ENCODE measurements at regions not wholly inside any gene's neighbourhood (a gene's known extent, or its start where the extent isn't known, plus 50 kb on each side); places are given as distances from the start of the nearest gene placed in this dataset.
A peak's percentile ranks its signal among the peaks of the same experiment; 100 is the strongest.

GRCh38 chr5:164652276-164652660, 1146.8 kb downstream of the MAT2B start:
- intact Hi-C loops (cut with micrococcal nuclease): no loop called here
- H3K9ac ChIP-seq (ENCODE audit: insufficient read depth, low read length, poor library complexity, severe bottlenecking): no peak overlapping the region
- H3K4me2 ChIP-seq (replicated peaks; ENCODE audit: extremely low read depth, low read length, poor library complexity, severe bottlenecking): peak overlapping the region; percentile 65
- Mint-ChIP-seq H3K27me3 (ENCODE audit: low read depth in 3 of 3) (peaks cover 0 to 2% (median 0%) of the 10 kb centered on the region in 3 donors), H3K9me3 (peaks cover 0 to 11% (median 6%) of the 10 kb centered on the region in 7 donors), H3K27ac (peak overlapping the region; percentile 79 to 97 (median 92)), H3K36me3 (peaks cover 0 to 3% of the 10 kb centered on the region in 2 donors), H3K4me3 (peak overlapping the region; percentile 68 to 90), H3K4me1 (peaks cover 41% of the 10 kb centered on the region)
- peak; percentile 15 to 37 (median 34) for DNase-seq
- no peaks in the 10 kb centered on the region for H3K27me3 ChIP-seq (ENCODE audit: control insufficient read depth in 2 of 2, insufficient read depth in 2 of 2, low read length in 2 of 2)
- peak overlapping the region; percentile 25 to 66 (median 56) for H3K4me3 ChIP-seq (replicated peaks in 1 of 3; ENCODE audit: low read depth in 2 of 3, low read length in 3 of 3)
- H3K9me3 ChIP-seq (replicated peaks in 1 of 2; ENCODE audit: control insufficient read depth in 1 of 2, insufficient read depth in 1 of 2, low read length in 2 of 2): peaks cover 0 to 6% of the 10 kb centered on the region in 2 donors
- peaks cover 30 to 35% of the 10 kb centered on the region in 2 donors for H3K4me1 ChIP-seq (ENCODE audit: control insufficient read depth in 1 of 2, insufficient read depth in 2 of 2, low read length in 2 of 2)
- H3K27ac ChIP-seq (ENCODE audit: low read depth in 1 of 2, low read length in 2 of 2): peak overlapping the region; percentile 70 to 77
- no peaks in the 10 kb centered on the region for H3K36me3 ChIP-seq (replicated peaks in 1 of 2; ENCODE audit: control insufficient read depth in 1 of 2, insufficient read depth in 2 of 2, low read length in 2 of 2)
- H2AFZ ChIP-seq (ENCODE audit: insufficient read depth, low read depth, low read length, poor library complexity, severe bottlenecking): no peak overlapping the region
- H4K20me1 ChIP-seq (ENCODE audit: insufficient read depth, low read length): no peaks in the 10 kb centered on the region
- WGBS (ENCODE audit: insufficient coverage): no CpG with 5 or more reads among the region's 1 CpG
- TF ChIP-seq CTCF (IDR thresholded peaks at IDR 0.05): no peak
- no peaks in the 10 kb centered on the region for H3K79me2 ChIP-seq (ENCODE audit: insufficient read depth, low read length)

- TF ChIP-seq CTCF (IDR thresholded peaks at IDR 0.05): no peak
- Mint-ChIP-seq H3K4me3 (no peak overlapping the region), H3K9me3 (peaks cover 0 to 3% (median 0%) of the 10 kb centered on the region in 7 donors), H3K4me1 (no peaks in the 10 kb centered on the region), H3K36me3 (no peaks in the 10 kb centered on the region), H3K27ac (no peak overlapping the region), H3K27me3 (ENCODE audit: low read depth in 3 of 3) (peaks cover 0 to 6% (median 2%) of the 10 kb centered on the region in 3 donors)
- Histone ChIP-seq H4K20me1 (ENCODE audit: insufficient read depth, low read length) (no peaks in the 10 kb centered on the region), H3K4me3 (replicated peaks in 1 of 3; ENCODE audit: low read depth in 2 of 3, low read length in 3 of 3) (no peak overlapping the region), H3K79me2 (ENCODE audit: insufficient read depth, low read length) (no peaks in the 10 kb centered on the region), H3K9ac (ENCODE audit: insufficient read depth, low read length, poor library complexity, severe bottlenecking) (no peak overlapping the region), H3K4me1 (ENCODE audit: control insufficient read depth in 1 of 2, insufficient read depth in 2 of 2, low read length in 2 of 2) (no peaks in the 10 kb centered on the region), H3K36me3 (replicated peaks in 1 of 2; ENCODE audit: control insufficient read depth in 1 of 2, insufficient read depth in 2 of 2, low read length in 2 of 2) (no peaks in the 10 kb centered on the region), H2AFZ (ENCODE audit: insufficient read depth, low read depth, low read length, poor library complexity, severe bottlenecking) (no peak overlapping the region), H3K9me3 (replicated peaks in 1 of 2; ENCODE audit: control insufficient read depth in 1 of 2, insufficient read depth in 1 of 2, low read length in 2 of 2) (no peaks in the 10 kb centered on the region), H3K27me3 (ENCODE audit: control insufficient read depth in 2 of 2, insufficient read depth in 2 of 2, low read length in 2 of 2) (peaks cover 0 to 2% of the 10 kb centered on the region in 2 donors), H3K4me2 (replicated peaks; ENCODE audit: extremely low read depth, low read length, poor library complexity, severe bottlenecking) (no peak overlapping the region), H3K27ac (ENCODE audit: low read depth in 1 of 2, low read length in 2 of 2) (no peak overlapping the region)
- DNase-seq: no peak
- no CpG with 5 or more reads among the region's 2 CpGs for WGBS (ENCODE audit: insufficient coverage)
- intact Hi-C loops (cut with micrococcal nuclease): no loop called here
These were observed 1158.0 kb downstream of the MAT2B start for GRCh38 chr5:164663198-164663989.

All from CD14-positive monocyte (primary cell).